GM12873 (cell line): ENCODE measurements at regions not wholly inside any gene's neighbourhood (a gene's known extent, or its start where the extent isn't known, plus 50 kb on each side); places are given as distances from the start of the nearest gene placed in this dataset.

Experiments used
- TF ChIP-seq, protein P1 (sequence below): IDR thresholded peaks from 2 replicates; pipeline ENCODE4 v1.5.1; 2012; ENCODE audit warnings: low read depth, mild to moderate bottlenecking, moderate library complexity, low read length, control low read depth; ENCODE audit not compliant: insufficient read depth; ENCODE audit errors: missing control alignments

GRCh38 chr3:25284249-25284648 is 143.8 kb upstream of the RARB start:
- TF ChIP-seq, protein P1, sequence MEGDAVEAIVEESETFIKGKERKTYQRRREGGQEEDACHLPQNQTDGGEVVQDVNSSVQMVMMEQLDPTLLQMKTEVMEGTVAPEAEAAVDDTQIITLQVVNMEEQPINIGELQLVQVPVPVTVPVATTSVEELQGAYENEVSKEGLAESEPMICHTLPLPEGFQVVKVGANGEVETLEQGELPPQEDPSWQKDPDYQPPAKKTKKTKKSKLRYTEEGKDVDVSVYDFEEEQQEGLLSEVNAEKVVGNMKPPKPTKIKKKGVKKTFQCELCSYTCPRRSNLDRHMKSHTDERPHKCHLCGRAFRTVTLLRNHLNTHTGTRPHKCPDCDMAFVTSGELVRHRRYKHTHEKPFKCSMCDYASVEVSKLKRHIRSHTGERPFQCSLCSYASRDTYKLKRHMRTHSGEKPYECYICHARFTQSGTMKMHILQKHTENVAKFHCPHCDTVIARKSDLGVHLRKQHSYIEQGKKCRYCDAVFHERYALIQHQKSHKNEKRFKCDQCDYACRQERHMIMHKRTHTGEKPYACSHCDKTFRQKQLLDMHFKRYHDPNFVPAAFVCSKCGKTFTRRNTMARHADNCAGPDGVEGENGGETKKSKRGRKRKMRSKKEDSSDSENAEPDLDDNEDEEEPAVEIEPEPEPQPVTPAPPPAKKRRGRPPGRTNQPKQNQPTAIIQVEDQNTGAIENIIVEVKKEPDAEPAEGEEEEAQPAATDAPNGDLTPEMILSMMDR: no peak

- TF ChIP-seq, protein P1: no peak
Observed at GRCh38 chr3:25287291-25287884, 140.7 kb upstream of the RARB start.

DNA sequence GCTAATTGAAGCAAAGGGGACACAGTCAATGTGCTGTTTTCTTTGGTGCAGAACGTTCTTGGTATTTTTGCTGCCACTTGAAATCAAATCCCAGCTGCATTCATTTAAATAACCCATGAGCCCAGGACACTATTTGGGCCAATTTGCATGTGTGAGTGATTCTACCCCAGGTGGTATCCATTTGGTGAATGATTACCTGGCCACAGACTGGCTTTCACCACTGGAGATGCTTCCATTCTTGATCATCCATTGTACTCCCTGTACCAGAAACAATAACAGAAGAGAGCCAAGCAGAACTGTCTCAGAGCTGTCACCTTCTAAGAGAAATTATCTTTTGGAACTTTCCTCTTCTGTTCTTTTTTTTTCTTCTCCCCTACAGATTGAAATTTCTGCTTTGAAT is 139.7 kb upstream of the RARB start:
- TF ChIP-seq, protein P1: no peak

DNA sequence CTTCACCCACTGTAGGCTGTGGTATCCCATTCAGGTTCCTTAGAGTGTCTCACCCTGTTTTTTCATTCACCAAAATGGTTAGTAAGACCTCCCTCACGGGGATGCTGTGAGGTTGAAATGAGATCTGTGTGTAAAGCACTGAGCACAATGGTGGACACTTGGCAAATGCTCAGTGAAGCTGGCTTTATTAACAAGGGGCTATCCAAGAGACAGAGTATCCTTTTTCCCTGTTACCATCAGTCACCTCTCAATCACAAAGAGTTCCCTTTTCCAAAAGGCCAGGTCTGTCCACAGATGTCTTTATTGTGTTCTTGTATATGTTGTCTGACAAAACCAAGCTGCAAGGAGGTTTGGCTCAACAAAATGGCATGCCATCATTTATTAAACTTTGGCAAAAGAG is 138.9 kb upstream of the RARB start:
- TF ChIP-seq, protein P1: no peak

DNA sequence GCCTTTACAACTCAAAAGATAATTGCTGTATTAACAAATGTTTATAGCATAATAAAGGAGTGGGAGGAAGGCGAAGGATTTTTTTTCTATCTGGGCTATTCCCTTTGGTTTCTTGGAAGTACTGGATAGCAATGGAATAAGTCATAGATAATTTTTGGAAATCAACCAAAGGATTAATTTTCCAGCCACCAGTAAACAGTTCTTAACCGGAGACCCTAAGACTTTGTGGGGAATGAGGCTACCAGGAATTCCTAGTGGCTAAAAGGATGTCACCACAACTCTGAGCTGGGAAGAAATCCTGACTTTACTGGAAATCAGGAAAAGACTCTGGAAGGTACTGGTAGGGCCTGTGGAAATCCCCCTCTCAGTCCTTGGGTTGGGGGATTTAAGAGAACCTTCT is 138.4 kb upstream of the RARB start:
- TF ChIP-seq, protein P1: no peak

GRCh38 chr3:25291481-25291905 is 136.6 kb upstream of the RARB start:
- TF ChIP-seq, protein P1: no peak

GRCh38 chr3:25292036-25292435 is 136.0 kb upstream of the RARB start:
- TF ChIP-seq, protein P1: no peak
